Spinal cord (tissue), 9 donors: ENCODE measurements at regions not wholly inside any gene's neighbourhood (a gene's known extent, or its start where the extent isn't known, plus 50 kb on each side); places are given as distances from the start of the nearest gene placed in this dataset.

Experiments used
- DNase-seq, 6 donors: peaks; one replicate each; pipeline versions ENCODE4 v3.0.0 to v3.0.0-alpha.2; 2013 to 2015; ENCODE audit warnings: low spot score in 6 of 6, low read depth in 4 of 6
- H3K27ac ChIP-seq: one replicate; pipeline ENCODE4 v1.5.1; 2013; ENCODE audit warnings: low read depth, low read length, control low read depth
- H3K27me3 ChIP-seq: one replicate; pipeline ENCODE4 v1.6.1; 2013; ENCODE audit warnings: low read length; ENCODE audit not compliant: control insufficient read depth, insufficient read depth
- H3K36me3 ChIP-seq: one replicate; pipeline ENCODE4 v1.6.1; 2013; ENCODE audit warnings: low read length; ENCODE audit not compliant: control insufficient read depth, insufficient read depth
- H3K4me1 ChIP-seq: one replicate; pipeline ENCODE4 v1.6.1; 2013; ENCODE audit warnings: low read length; ENCODE audit not compliant: control insufficient read depth, insufficient read depth
- H3K4me3 ChIP-seq: one replicate; pipeline ENCODE4 v1.5.1; 2013; ENCODE audit warnings: low read depth, low read length, control low read depth
- H3K9me3 ChIP-seq: one replicate; pipeline ENCODE4 v1.6.1; 2013; ENCODE audit warnings: low read length; ENCODE audit not compliant: control insufficient read depth, insufficient read depth
- WGBS: methylation state at CpG from one replicate; pipeline ENCODE4 v1.1.5; 2013; ENCODE audit warnings: missing lambda C conversion rate; ENCODE audit not compliant: insufficient coverage; 5-methylcytosine and 5-hydroxymethylcytosine counted together
- donor health status: healthy.

DNA sequence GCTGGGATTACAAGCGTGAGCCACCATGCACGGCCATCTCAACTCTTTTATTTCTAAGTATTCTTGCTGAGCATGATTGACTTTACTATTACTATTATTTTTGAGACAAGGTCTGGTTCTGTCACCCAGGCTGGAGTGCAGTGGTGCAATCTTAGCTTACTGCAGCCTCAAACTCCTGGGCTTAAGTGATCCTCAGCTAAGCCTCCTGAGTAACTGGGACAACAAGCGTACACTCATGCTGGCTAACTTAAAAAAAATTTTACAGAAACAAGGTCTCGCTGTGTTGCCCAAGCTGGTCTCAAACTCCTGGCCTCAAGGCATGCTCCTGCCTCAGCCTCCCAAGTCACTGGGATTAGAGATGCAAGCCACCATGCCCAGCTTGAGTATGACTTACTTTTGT is 443.7 kb downstream of the ARHGEF28 start:
- Histone ChIP-seq H3K27ac (no peak overlapping the region), H3K4me3 (no peak overlapping the region), H3K36me3 (no peaks in the 10 kb centered on the region), H3K4me1 (no peaks in the 10 kb centered on the region), H3K9me3 (no peaks in the 10 kb centered on the region), H3K27me3 (no peaks in the 10 kb centered on the region)
- WGBS = 67% methylated on average over 2 of the region's 4 CpGs
- no peak for DNase-seq

DNA sequence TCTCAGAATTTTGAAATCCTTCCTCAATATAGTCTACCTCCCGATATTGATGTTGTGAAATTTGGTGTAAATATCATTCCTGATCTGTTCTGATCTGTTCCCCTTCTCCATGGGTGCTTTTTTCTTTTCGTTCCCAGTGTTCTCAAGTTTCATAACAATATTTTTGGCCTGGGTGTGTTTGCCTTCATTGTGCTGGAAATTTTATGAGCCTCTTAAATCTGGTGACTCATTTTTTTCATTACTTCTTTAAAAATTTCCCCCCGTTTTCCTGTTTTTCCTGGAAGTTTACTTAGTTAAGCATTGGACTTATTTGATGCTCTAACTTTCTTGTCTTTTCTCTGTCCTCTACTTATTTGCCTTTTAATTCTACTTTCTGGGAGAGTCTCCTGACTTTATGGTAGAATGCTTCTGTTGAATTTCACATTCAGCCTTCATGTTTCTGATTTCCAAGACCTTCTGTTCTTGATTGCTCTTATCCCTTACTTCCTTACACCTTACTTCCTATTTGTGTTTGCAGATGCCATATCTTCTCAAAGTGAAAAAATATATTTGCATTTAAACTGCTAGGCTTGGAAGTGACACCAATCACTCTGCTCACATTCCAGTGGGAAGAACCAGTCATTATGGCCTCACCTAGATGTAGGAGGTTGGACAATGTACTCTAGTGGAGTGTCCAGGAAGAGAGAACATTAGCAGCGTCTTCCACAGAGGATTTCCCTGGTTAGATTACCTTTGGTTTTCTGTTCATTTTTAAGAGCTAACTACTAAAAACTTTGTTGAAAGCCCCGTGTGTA is 441.9 kb downstream of the ARHGEF28 start:
- Histone ChIP-seq H3K9me3 (no peaks in the 10 kb centered on the region), H3K27me3 (no peaks in the 10 kb centered on the region), H3K36me3 (no peaks in the 10 kb centered on the region), H3K4me1 (no peaks in the 10 kb centered on the region), H3K4me3 (no peak overlapping the region), H3K27ac (no peak overlapping the region)
- WGBS = 88% methylated on average over 1 of the region's 5 CpGs
- DNase-seq = no peak

DNA sequence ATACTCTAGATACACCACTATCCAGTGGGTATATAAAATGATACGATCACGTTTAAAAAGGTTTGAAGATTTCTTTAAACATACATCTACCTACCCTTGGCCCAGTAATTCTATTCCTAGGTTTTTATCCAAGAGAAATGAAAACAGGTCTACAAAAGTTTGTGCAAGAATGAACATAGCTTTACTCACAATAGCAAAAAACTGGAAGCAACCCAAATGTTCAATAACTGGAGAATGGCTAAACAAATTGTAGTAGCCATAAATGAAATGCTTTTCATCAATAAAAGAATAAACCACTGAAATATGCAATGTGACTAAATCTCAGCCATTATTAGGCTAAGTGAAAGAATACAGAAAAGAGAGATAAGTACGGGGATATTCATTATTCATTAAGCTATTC is 438.9 kb downstream of the ARHGEF28 start:
- H3K4me3 ChIP-seq = no peak overlapping the region
- DNase-seq = no peak
- no CpG with 5 or more reads among the region's 3 CpGs for WGBS
- H3K36me3 ChIP-seq = no peaks in the 10 kb centered on the region
- H3K27me3 ChIP-seq = no peaks in the 10 kb centered on the region
- no peak overlapping the region for H3K27ac ChIP-seq
- no peaks in the 10 kb centered on the region for H3K9me3 ChIP-seq
- no peaks in the 10 kb centered on the region for H3K4me1 ChIP-seq

GRCh38 chr5:74064225-74064624 is 438.2 kb downstream of the ARHGEF28 start:
- no peaks in the 10 kb centered on the region for H3K36me3 ChIP-seq
- peak in 1 of 6 donors; percentile 45 for DNase-seq
- no peak overlapping the region for H3K27ac ChIP-seq
- no peaks in the 10 kb centered on the region for H3K4me1 ChIP-seq
- no peaks in the 10 kb centered on the region for H3K27me3 ChIP-seq
- H3K9me3 ChIP-seq = no peaks in the 10 kb centered on the region
- H3K4me3 ChIP-seq = no peak overlapping the region

DNA sequence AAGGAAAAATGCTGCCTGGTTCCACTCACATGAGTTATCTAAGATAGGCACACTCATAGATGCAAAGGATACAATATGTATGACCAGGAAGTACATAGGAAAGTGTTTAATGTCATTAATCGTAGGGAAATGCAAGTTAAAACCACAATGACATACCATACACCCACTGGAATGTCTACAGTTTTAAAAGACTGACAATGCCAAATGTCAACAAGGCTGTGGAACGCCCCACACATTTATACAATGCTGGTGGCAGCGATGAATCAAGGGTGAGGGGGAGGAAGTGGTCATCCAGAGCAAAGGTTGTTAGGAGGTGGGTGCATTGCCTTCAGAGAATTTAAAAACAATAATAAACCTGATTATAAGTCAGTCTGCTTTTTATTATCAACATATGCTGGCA is 437.8 kb downstream of the ARHGEF28 start:
- no CpG with 5 or more reads among the region's 3 CpGs for WGBS
- no peaks in the 10 kb centered on the region for H3K36me3 ChIP-seq
- DNase-seq = no peak

GRCh38 chr5:74063346-74063745 is 437.4 kb downstream of the ARHGEF28 start:
- H3K36me3 ChIP-seq = no peaks in the 10 kb centered on the region
- no peaks in the 10 kb centered on the region for H3K27me3 ChIP-seq
- no peak overlapping the region for H3K27ac ChIP-seq
- no peaks in the 10 kb centered on the region for H3K9me3 ChIP-seq
- H3K4me3 ChIP-seq = no peak overlapping the region
- H3K4me1 ChIP-seq = no peaks in the 10 kb centered on the region
- no peak for DNase-seq
- no CpG with 5 or more reads among the region's 4 CpGs for WGBS

More for the DNA sequence above, 437.8 kb downstream of the ARHGEF28 start:
- Histone ChIP-seq H3K9me3 (no peaks in the 10 kb centered on the region), H3K4me1 (no peaks in the 10 kb centered on the region), H3K27ac (no peak overlapping the region), H3K27me3 (no peaks in the 10 kb centered on the region), H3K4me3 (no peak overlapping the region)

DNA sequence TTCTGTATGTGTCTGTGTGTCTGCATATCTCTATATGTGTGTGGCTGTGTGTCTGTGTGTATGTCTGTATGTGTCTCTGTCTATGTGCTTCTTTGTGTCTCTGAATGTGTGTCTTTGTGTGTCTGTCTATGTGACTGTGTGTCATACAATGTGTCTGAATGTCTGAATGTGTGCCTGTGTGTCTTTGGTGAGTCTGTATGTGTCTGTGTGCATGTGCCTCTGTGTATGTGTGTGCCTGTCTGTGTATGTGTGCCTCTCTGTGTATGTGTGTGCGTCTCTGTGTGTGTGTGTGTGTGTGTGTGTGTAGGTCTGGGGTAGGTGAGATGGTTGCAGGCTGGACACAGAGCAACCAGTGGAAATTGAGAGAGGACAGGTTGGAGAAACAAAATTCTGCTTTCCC is 435.3 kb downstream of the ARHGEF28 start:
- Histone ChIP-seq H3K27ac (no peak overlapping the region), H3K4me3 (no peak overlapping the region), H3K4me1 (no peaks in the 10 kb centered on the region), H3K9me3 (no peaks in the 10 kb centered on the region), H3K36me3 (no peaks in the 10 kb centered on the region), H3K27me3 (no peaks in the 10 kb centered on the region)
- DNase-seq = no peak
- WGBS = no CpG with 5 or more reads among the region's 1 CpG

GRCh38 chr5:74059706-74060105 is 433.7 kb downstream of the ARHGEF28 start:
- DNase-seq = no peak
- Histone ChIP-seq H3K27ac (no peak overlapping the region), H3K9me3 (no peaks in the 10 kb centered on the region), H3K4me1 (no peaks in the 10 kb centered on the region), H3K36me3 (no peaks in the 10 kb centered on the region), H3K4me3 (no peak overlapping the region), H3K27me3 (no peaks in the 10 kb centered on the region)
- WGBS = 67% methylated on average over 1 of the region's 1 CpG

DNA sequence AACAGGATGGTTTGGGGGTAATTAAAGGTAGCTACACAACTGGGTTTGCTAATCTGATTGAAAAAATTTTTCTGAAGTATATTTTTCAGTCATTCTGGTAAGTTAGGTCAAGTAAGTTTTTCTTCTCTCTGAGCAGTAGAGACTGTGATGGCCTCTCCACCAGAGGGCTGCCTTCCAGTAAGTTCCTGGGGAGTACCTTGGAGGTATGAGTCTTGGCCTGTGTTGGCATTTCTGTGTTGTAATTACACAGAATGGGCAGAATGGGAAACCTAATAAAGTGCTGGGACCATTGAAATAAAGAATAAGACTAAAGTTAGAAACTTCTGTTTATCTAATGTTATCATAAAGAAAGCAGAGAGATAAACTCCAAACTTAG is 430.8 kb downstream of the ARHGEF28 start:
- H3K27ac ChIP-seq = no peak overlapping the region
- H3K4me3 ChIP-seq = no peak overlapping the region
- DNase-seq = no peak
- H3K9me3 ChIP-seq = no peaks in the 10 kb centered on the region
- H3K4me1 ChIP-seq = no peaks in the 10 kb centered on the region
- H3K36me3 ChIP-seq = no peaks in the 10 kb centered on the region
- no peaks in the 10 kb centered on the region for H3K27me3 ChIP-seq

DNA sequence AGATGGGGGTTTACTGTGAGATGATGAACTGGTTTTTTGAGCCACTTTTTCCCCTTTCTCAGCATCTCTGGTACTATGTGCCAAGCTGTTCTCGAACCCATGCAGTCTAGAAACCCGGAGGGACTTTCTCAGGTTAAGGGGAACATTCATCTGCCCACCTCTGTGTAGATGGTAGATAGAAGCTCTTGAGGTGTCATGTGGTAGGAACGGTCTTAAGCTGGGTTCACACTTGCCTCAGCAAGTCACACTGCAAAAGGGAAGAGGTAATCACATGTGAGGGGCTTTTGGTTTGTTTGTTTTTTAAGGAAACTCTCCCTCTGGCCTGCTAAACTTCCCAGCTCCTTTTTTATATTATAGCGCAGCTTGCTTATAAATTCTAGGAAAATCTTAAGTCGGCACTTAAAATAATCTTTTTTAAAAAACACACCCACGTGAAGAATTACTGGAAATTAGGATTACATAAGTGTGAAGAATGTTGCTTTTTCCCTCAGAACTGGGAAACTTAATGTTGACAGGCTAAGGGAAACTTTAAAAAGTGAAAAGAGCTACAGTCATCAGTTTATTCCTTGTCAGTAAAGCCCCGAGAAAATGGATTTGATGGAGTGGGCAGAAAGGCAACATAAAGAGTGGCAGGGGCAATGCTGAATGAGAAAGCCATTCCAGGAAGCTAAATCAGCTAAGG is 430.3 kb downstream of the ARHGEF28 start:
- Histone ChIP-seq H3K4me1 (no peaks in the 10 kb centered on the region), H3K27ac (no peak overlapping the region), H3K27me3 (no peaks in the 10 kb centered on the region), H3K36me3 (no peaks in the 10 kb centered on the region), H3K9me3 (no peaks in the 10 kb centered on the region), H3K4me3 (no peak overlapping the region)
- DNase-seq = no peak
- 71% methylated on average over 1 of the region's 7 CpGs for WGBS
